Astrocyte of the cerebellum (primary cell): ENCODE measurements at regions not wholly inside any gene's neighbourhood (a gene's known extent, or its start where the extent isn't known, plus 50 kb on each side); places are given as distances from the start of the nearest gene placed in this dataset.

Source experiments
- DNase-seq: peaks from one replicate; pipeline ENCODE4 v3.0.0-alpha.2; 2011; ENCODE audit warnings: low read depth
- H3K4me3 ChIP-seq: 2 replicates; pipeline ENCODE4 v1.5.1; 2011; ENCODE audit warnings: mild to moderate bottlenecking, low read depth, low read length, moderate library complexity
- in situ Hi-C: cut with HindIII; loops from 2 replicates; pipeline ENCODE4 v1.10.0; 2017; ENCODE audit warnings: low sequenced_read_pairs
- TF ChIP-seq, protein P1 (sequence below): IDR thresholded peaks from 2 replicates; pipeline ENCODE4 v1.5.1; 2012; ENCODE audit warnings: low read length, low read depth, moderate library complexity, mild to moderate bottlenecking; ENCODE audit errors: missing control alignments

DNA sequence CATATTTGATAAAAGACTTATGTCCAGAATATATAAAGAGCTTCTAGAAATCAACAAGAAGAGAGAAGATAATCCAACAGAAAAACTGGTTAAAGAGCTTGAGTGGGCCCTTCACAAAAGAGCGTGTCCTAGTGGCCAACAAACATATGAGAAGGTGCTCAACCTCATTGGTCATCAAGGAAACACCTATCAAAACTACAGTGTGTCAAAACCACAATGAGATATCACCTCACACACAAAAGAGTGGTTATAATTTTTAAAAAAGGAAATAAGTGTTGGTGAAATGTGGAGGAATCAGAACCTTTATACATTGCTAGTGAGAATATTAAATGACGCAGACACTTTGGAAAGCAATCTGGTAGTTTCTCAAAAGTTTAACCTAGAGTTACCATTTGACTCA is 68.4 kb upstream of the KLF13 start:
- DNase-seq, result no peak
- H3K4me3 ChIP-seq, result no peak overlapping the region
- TF ChIP-seq, protein P1, sequence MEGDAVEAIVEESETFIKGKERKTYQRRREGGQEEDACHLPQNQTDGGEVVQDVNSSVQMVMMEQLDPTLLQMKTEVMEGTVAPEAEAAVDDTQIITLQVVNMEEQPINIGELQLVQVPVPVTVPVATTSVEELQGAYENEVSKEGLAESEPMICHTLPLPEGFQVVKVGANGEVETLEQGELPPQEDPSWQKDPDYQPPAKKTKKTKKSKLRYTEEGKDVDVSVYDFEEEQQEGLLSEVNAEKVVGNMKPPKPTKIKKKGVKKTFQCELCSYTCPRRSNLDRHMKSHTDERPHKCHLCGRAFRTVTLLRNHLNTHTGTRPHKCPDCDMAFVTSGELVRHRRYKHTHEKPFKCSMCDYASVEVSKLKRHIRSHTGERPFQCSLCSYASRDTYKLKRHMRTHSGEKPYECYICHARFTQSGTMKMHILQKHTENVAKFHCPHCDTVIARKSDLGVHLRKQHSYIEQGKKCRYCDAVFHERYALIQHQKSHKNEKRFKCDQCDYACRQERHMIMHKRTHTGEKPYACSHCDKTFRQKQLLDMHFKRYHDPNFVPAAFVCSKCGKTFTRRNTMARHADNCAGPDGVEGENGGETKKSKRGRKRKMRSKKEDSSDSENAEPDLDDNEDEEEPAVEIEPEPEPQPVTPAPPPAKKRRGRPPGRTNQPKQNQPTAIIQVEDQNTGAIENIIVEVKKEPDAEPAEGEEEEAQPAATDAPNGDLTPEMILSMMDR, result no peak
- in situ Hi-C loops, result no loop called here

DNA sequence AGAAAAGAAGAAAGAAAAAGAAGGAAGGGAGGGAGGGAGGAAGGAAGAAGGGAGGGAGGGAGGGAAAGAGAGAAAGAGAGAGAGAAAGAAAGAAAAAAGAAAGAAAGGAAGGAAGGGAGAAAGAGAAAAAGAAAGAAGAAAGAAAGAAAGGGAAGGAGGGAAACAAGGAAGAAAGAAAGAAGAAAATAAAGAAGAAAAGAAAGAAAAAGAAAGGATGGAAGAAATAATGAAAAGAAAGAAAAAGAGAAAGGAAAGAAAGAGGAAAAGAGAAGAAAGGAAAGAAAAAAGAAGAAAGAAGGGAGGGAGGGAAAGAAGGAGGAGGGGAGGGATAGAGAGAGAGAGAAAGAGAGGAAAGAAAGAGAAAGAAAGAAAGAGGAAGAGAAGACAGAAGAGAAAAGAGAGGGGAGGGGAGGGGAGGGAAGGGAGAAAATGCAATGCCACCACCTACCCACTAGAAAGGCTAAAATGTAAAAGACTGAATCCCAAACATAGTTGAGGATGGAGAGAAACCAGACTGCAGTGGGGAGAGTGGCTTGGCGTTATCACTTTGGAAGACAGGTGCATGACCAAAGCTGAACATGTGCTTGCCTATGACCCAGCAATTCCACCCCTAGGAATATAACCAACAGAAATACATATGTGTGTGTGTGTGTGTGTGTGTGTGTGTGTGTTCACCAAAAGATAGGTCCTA is 66.9 kb upstream of the KLF13 start:
- in situ Hi-C loops, result no loop called here
- TF ChIP-seq, protein P1, result no peak
- no peak overlapping the region for H3K4me3 ChIP-seq
- no peak for DNase-seq

DNA sequence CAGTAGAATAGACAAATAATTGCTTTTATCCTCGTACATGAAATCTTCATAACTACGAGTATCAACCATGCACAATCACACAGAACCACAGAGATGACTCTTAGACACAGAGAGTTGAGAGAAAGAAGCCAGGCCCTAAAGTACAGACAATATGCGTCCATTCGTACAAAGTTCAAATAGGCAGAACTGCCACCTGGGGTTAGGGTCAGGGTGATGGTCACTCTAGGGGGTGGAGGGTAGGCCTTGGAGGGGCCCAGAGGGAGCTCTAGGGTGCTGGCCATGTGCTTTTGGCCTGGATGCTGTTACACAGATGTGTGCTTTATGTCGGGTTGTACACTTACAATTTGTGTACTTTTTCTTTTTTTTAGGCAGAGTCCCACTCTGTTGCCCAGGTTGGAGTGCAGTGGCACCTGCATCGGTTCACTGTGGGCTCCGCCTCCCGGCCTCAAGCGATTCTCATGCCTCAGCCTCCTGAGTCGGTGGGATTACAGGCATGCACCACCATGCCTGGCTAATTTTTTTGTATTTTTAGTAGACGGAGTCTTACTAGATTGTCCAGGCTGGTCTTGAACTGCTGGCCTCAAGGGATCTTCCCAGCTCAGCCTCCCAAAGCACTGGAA is 65.9 kb upstream of the KLF13 start:
- no peak overlapping the region for H3K4me3 ChIP-seq
- in situ Hi-C loops, result no loop called here
- no peak for DNase-seq
- TF ChIP-seq, protein P1, result no peak

DNA sequence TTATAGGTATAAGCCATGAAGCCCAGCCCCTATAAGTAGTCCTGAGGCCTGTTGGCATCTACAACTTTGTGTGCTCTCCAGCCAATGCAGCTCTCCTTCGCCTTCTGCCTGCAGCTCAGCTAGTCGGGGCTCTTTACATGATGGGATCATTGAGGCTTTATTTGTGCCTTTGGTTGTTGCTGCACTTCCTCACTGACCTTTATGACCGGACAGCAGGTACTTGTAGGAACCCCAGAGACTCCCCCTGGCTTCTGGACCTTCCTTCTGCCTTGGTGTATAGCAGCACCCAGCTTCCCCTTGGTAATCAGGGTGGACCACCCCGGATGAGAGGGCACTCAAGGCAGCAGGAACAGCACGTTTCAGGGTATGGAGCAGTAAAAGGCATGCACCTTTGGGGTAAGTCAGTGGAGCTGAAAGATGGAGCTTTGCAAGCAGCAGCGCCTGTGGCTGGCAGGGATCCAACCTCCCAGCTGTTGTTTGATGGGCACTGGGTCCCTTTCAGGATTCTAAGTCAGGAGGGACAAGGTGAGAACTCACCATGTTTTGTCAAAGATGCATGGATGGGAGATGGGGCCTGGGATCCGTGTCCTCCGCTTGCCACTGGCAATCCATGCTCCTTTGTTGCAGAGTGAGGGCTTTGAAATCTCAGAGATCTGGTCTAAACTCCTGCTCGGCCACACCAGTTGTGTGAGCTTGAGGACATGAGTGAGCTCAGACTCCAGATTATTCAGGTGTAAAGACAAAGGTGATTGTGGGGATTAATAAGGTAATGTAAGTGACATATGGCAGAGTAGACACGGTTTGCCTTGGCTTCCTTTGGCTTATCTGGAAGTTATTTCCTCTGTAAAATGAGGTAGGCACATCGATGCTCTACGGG is 65.1 kb upstream of the KLF13 start:
- TF ChIP-seq, protein P1, result no peak
- DNase-seq, result no peak
- H3K4me3 ChIP-seq, result no peak overlapping the region
- in situ Hi-C loops, result no loop called here

DNA sequence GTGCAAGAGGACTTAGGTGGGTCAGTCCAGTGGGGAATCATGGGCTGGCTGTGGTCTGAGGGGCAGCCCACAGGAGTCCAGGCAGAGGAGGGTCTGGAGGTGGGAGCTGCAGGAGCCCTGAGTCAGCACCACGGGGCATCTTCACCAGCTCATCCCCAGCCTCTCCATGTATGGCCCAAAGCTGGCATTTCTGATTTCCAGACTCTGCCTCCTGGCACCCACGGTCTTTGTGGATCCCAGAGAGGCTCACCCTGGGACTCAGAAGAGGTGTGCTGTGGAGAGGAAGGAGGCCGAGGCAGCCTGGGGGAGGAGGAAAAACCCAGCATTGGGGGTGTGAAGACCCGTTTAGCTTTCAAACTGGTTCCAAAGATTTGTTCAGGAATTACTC is 64.5 kb upstream of the KLF13 start:
- no peak overlapping the region for H3K4me3 ChIP-seq
- TF ChIP-seq, protein P1, result no peak
- DNase-seq, result no peak
- in situ Hi-C loops, result no loop called here

DNA sequence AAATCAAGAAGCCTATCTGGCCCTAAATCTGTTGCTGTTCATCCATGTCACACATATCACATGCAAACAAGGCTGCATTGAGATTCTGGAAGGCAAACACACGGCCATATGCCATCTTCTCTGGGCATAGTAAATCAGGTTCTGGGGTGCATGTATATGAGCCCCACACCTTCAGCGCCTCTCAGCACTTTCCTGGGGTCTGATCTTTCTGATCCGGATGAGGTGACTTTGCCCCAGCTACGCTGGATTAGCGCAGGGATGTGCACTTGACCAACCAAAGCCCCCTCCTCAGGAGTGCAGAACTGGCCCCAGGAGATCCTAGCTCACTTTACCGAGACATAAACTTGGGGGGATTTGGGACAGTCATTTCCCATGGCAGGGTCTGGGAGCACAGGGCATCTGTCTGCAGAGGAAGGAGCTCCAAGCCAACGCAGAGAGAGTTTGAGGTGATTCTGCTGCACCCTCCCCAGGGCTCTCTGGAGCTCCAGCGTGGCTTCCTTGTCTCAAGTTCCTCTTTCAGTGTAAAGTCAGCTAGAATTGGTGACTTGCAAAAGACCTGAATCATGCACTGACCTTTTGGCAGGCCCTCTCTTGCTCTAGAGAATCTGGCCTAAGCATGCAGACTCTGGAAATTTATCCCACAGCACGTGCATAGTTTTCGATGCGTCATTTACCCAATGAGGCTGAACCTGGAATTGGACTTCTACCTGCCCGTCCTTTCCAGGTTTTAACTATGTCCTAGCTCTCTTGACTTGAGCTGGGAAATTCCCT is 63.5 kb upstream of the KLF13 start:
- H3K4me3 ChIP-seq, result no peak overlapping the region
- TF ChIP-seq, protein P1, result no peak
- in situ Hi-C loops, result no loop called here
- no peak for DNase-seq
